AG04450 (cell line): ENCODE measurements at regions not wholly inside any gene's neighbourhood (a gene's known extent, or its start where the extent isn't known, plus 50 kb on each side); places are given as distances from the start of the nearest gene placed in this dataset.

ENCODE experiments used
- CTCF ChIA-PET: fragments of 300-600, 350-600 bp; formaldehyde crosslinking; extraction: SDS; loops from one replicate; lab custom pipeline; 2022; ENCODE audit warnings: antibody characterized with exemption, inconsistent platforms; lab: Charles Lee
- POLR2A ChIA-PET: fragments of 350-600 bp; formaldehyde crosslinking; extraction: SDS; loops from one replicate; lab custom pipeline; 2021; ENCODE audit warnings: antibody characterized with exemption, inconsistent platforms; lab: Yijun Ruan, JAX
- DNase-seq: peaks from one replicate; pipeline ENCODE4 v3.0.0-alpha.2; 2011; ENCODE audit warnings: low read depth, low spot score
- H3K27ac ChIP-seq: one replicate; pipeline ENCODE4 v1.5.1; 2012; ENCODE audit warnings: low read depth, low read length, control low read depth
- H3K27me3 ChIP-seq: one replicate; pipeline ENCODE4 v1.6.0; 2012; ENCODE audit warnings: low read length; ENCODE audit not compliant: control insufficient read depth, insufficient read depth
- H3K4me3 ChIP-seq: 2 replicates; pipeline ENCODE4 v1.5.1; 2011; ENCODE audit warnings: mild to moderate bottlenecking, low read depth, low read length, control low read depth
- H3K9me3 ChIP-seq: 2 replicates; pipeline ENCODE4 v1.5.1; 2012; ENCODE audit warnings: low read length; ENCODE audit not compliant: control insufficient read depth, insufficient read depth
- CTCF ChIP-seq: IDR thresholded peaks from 2 replicates; pipeline ENCODE4 v1.5.1; 2011; ENCODE audit warnings: low read depth, low read length, control low read depth, inconsistent platforms

GRCh38 chr2:16068552-16068940, 128.2 kb downstream of the MYCN start:
- ChIA-PET CTCF (no interaction called here), POLR2A (no interaction called here)
- TF ChIP-seq CTCF, result no peak

GRCh38 chr2:16067866-16068551, 127.7 kb downstream of the MYCN start:
- H3K9me3 ChIP-seq, result peaks cover 55% of the 10 kb centered on the region
- H3K27me3 ChIP-seq, result no peaks in the 10 kb centered on the region
- TF ChIP-seq CTCF, result no peak
- ChIA-PET CTCF (no interaction called here), POLR2A (no interaction called here)
- no peak overlapping the region for H3K4me3 ChIP-seq
- DNase-seq, result no peak
- no peak overlapping the region for H3K27ac ChIP-seq

More at GRCh38 chr2:16068552-16068940, 128.2 kb downstream of the MYCN start:
- Histone ChIP-seq H3K27me3 (no peaks in the 10 kb centered on the region), H3K4me3 (no peak overlapping the region), H3K27ac (no peak overlapping the region), H3K9me3 (peaks cover 55% of the 10 kb centered on the region)
- DNase-seq, result no peak

- Histone ChIP-seq H3K27me3 (no peaks in the 10 kb centered on the region), H3K27ac (no peak overlapping the region), H3K4me3 (no peak overlapping the region), H3K9me3 (peaks cover 52% of the 10 kb centered on the region)
- no peak for TF ChIP-seq CTCF
- ChIA-PET CTCF (no interaction called here), POLR2A (no interaction called here)
- DNase-seq, result no peak
Measured at GRCh38 chr2:16067444-16067843, 127.1 kb downstream of the MYCN start.

GRCh38 chr2:16067037-16067406, 126.7 kb downstream of the MYCN start:
- no peak overlapping the region for H3K27ac ChIP-seq

More at GRCh38 chr2:16067037-16067406, 126.7 kb downstream of the MYCN start:
- POLR2A ChIA-PET, result no interaction called here
- TF ChIP-seq CTCF, result no peak
- no peak overlapping the region for H3K4me3 ChIP-seq
- DNase-seq, result no peak
- H3K27me3 ChIP-seq, result no peaks in the 10 kb centered on the region
- peaks cover 48% of the 10 kb centered on the region for H3K9me3 ChIP-seq
- CTCF ChIA-PET, result no interaction called here
